RWPE1 (cell line): ENCODE measurements at regions not wholly inside any gene's neighbourhood (a gene's known extent, or its start where the extent isn't known, plus 50 kb on each side); places are given as distances from the start of the nearest gene placed in this dataset.
"Not testable (repeated sequence)": the region's sequence is repeated elsewhere in the genome, so short reads cannot be mapped to it uniquely, and the experiment has no call there.

Experiments
- CTCF ChIA-PET: fragments of 350-600 bp; sonication (Branson Sonifier 250); formaldehyde crosslinking; extraction: SDS; loops from one replicate; lab custom pipeline; 2021; lab: Yijun Ruan, JAX
- POLR2A ChIA-PET: fragments of 400-600 bp; formaldehyde crosslinking; extraction: SDS; loops from one replicate; lab custom pipeline; 2020; ENCODE audit warnings: antibody characterized with exemption; ENCODE audit not compliant: low non-redundant PET; lab: Yijun Ruan, JAX
- DNase-seq: peaks from one replicate; pipeline ENCODE4 v3.0.0; 2012; ENCODE audit warnings: low spot score
- H3K27ac ChIP-seq: fragments of 450-650 bp; 2 replicates; pipeline ENCODE4 v1.5.1; 2017
- CTCF ChIP-seq: fragments of 450-650 bp; conservative IDR thresholded peaks from 2 replicates; pipeline ENCODE4 v1.5.1; 2017; ENCODE audit warnings: low read depth, mild to moderate bottlenecking

DNA sequence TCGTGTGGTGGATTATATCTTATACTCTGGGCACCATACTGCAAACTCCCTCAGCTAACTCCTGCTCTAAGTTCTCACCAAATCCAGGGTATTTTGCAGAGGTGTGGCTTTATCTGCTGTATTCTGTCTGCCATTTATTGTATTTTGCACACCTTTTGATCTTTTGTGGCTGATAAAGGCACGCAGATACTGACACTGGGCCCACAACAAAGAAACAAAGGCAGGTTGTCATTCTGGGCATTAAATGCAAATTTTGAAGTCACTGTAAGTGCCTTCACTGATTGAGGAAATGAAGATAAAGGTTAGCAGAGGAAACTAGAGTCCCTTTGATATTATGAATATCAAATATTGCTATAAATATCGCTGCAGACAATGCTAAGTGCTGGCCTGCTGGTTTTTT, 265.8 kb upstream of the MEIS1 start:
- TF ChIP-seq CTCF, result no peak
- ChIA-PET POLR2A (no interaction called here), CTCF (no interaction called here)
- no peak for DNase-seq
- no peak overlapping the region for H3K27ac ChIP-seq

GRCh38 chr2:66164470-66164869, 270.5 kb upstream of the MEIS1 start:
- ChIA-PET CTCF (no interaction called here), POLR2A (no interaction called here)
- no peak for DNase-seq
- no peak for TF ChIP-seq CTCF
- no peak overlapping the region for H3K27ac ChIP-seq

GRCh38 chr2:66156171-66156570, 278.8 kb upstream of the MEIS1 start:
- CTCF ChIA-PET, result no interaction called here
- no peak for TF ChIP-seq CTCF
- POLR2A ChIA-PET, result no interaction called here
- no peak for DNase-seq
- no peak overlapping the region for H3K27ac ChIP-seq

DNA sequence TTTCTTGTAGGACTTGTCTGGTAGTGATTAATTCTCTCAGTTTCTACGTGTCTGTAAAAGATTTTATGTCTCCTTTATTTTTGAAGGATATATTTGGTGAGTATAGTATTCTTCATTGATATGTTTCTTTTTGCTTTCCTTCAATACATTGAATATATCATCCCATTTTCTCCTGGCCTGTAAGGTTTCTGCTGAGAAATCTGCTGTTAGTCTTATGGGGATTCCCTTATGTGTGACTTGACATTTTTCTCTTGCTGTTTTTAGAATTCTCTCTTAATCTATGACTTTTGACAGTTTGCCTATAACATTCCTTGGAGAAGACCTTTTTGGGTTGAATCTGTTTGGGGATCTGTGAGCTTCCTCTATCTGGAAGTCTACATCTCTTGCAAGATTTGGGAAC, 281.0 kb upstream of the MEIS1 start:
- POLR2A ChIA-PET, result no interaction called here
- no peak overlapping the region for H3K27ac ChIP-seq
- no peak for DNase-seq
- CTCF ChIA-PET, result no interaction called here
- TF ChIP-seq CTCF, result no peak

- TF ChIP-seq CTCF, result no peak
- no peak for DNase-seq
- POLR2A ChIA-PET, result no interaction called here
- CTCF ChIA-PET, result no interaction called here
- H3K27ac ChIP-seq, result no peak overlapping the region
Observed at GRCh38 chr2:66145490-66145889, 289.4 kb upstream of the MEIS1 start.

DNA sequence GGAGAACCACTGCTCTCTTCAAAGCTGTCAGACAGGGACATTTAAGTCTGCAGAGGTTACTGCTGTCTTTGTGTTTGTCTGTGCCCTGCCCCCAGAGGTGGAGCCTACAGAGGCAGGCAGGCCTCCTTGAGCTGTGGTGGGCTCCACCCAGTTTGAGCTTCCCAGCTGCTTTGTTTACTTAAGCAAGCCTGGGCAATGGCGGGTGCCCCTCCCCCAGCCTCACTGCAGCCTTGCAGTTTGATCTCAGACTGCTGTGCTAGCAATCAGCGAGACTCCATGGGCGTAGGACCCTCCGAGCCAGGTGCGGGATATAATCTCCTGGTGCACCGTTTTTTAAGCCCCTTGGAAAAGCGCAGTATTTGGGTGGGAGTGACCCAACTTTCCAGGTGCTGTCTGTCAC, 290.6 kb upstream of the MEIS1 start:
- CTCF ChIA-PET, POLR2A ChIA-PET, H3K27ac ChIP-seq, DNase-seq: not testable (repeated sequence)

DNA sequence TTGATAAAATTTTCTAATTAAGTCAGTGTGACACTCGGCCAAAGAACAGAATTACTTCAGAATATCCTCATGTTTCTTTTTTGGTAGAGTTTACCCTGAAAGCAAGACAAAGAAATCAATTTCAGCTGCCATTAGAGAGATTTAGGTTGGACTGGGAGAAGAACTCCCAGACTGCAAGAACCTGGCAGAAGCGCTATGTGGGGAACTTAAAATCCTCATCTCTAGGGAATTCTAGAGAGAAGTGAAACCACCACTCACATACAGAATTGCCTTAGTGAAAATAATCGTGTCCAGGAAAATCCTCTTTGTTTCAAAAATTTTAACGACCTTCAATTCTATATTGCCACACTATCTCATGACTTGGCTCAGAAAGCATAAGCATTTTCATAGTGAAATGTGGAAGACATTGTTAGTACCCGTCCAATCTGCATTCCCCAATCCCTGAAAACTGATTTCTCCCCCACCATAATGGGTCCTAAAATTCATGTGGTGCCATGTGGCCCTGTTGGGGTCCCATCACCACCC, 297.3 kb upstream of the MEIS1 start:
- DNase-seq, result no peak
- POLR2A ChIA-PET, result no interaction called here
- TF ChIP-seq CTCF, result no peak

More for the DNA sequence above, 297.3 kb upstream of the MEIS1 start:
- CTCF ChIA-PET, result no interaction called here
- H3K27ac ChIP-seq, result no peak overlapping the region
